ENCODE measurements at regions not wholly inside any gene's neighbourhood (a gene's known extent, or its start where the extent isn't known, plus 50 kb on each side); places are given as distances from the start of the nearest gene placed in this dataset.
A peak's percentile ranks its signal among the peaks of the same experiment; 100 is the strongest.
"Not testable (repeated sequence)": the region's sequence is repeated elsewhere in the genome, so short reads cannot be mapped to it uniquely, and the experiment has no call there.

DNA sequence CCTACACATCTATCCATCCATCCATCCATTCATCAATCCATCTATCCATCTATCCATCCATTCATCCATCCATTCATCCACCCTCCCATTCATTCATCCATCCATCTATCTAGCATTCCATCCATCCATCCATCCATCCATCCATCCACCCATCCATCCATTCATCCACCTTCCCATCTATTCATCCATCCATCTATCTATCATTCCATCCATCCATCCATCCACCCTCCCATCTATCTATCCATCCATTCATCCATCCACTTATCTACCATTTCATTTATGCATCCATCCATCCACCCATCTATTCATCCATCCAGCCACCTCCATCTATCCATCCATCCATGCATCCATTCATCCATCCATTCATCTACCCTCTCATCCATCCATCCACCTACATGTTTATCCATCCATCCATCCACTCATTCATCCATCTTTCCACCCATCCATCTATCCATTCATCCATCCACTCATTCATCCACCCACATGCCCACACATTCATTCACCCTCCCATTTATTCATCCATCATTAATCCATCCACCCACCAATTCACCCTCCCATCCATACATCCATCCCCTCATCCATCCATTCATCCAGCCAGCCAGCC is 258.5 kb downstream of the CRLF2 start:
- no peak for DNase-seq (ENCODE audit: low read depth)
- TF ChIP-seq, protein P1, sequence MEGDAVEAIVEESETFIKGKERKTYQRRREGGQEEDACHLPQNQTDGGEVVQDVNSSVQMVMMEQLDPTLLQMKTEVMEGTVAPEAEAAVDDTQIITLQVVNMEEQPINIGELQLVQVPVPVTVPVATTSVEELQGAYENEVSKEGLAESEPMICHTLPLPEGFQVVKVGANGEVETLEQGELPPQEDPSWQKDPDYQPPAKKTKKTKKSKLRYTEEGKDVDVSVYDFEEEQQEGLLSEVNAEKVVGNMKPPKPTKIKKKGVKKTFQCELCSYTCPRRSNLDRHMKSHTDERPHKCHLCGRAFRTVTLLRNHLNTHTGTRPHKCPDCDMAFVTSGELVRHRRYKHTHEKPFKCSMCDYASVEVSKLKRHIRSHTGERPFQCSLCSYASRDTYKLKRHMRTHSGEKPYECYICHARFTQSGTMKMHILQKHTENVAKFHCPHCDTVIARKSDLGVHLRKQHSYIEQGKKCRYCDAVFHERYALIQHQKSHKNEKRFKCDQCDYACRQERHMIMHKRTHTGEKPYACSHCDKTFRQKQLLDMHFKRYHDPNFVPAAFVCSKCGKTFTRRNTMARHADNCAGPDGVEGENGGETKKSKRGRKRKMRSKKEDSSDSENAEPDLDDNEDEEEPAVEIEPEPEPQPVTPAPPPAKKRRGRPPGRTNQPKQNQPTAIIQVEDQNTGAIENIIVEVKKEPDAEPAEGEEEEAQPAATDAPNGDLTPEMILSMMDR (conservative IDR thresholded peaks at IDR 0.05; ENCODE audit: low read length), result no peak

DNA sequence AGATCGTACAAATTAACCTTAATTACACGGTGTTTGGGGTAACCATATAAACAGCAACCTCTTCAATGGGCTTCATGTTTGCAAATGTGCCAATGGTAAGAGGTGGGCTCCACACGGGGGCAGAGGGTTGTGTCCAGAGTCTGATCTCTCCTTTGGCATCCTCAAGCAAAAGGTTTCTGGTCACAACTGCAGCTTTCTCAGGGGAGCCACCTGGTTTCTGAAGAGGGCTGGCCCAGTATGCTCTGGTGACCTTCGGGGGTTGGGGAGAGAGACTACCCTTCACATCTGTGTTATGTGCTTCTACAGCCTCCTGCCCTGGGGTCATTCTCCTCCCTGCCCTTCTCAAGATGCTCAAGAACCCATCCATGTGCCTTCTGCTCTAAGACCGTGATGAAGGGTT is 259.6 kb downstream of the CRLF2 start:
- no peak for DNase-seq (ENCODE audit: low read depth)
- TF ChIP-seq, protein P1 (conservative IDR thresholded peaks at IDR 0.05; ENCODE audit: low read length), result no peak

More for the DNA sequence above, 258.5 kb downstream of the CRLF2 start:
- H3K4me3 ChIP-seq (ENCODE audit: low read length), result no peak overlapping the region

DNA sequence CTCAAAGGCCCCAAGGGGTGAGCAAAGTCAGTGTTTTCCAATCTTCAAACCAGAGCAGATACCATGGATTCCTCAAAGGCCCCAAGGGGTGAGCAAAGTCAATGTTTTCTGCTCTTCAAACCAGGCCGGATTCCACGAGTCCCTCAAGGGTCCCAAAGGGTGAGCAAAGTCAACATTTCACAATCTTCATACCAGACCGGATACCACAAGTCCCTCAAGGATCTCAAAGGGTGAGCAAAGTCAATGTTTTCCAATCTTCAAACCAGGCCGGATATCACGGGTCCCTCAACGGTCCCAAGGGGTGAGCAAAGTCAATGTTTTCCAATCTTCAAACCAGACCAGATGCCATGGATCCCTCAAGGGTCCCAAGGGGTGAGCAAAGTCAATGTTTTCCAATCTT is 265.2 kb downstream of the CRLF2 start:
- peak; percentile 20 for DNase-seq (ENCODE audit: low read depth)
- H3K4me3 ChIP-seq (ENCODE audit: low read length), result not testable (repeated sequence)

More for the DNA sequence above, 259.6 kb downstream of the CRLF2 start:
- H3K4me3 ChIP-seq (ENCODE audit: low read length), result no peak overlapping the region

DNA sequence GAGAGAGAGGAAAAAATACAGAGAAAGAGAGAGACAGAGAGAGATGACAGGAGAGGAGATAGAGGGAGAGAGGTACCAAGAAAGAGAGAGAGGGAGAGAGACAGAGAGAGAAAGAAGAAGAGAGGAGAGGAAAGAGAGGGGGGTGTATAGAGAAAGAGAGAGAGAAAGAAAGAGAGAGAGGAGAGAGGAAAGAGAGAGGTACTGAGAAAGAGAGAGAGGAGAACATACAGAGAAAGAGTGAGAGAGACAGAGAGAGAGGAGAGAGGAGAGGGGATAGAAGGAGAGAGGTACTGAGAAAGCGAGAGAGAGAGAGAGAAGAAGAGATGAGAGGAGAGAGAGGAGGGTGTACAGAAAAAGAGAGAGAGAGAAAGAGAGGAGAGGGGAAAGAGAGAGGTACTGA is 269.4 kb downstream of the CRLF2 start:
- TF ChIP-seq, protein P1 (conservative IDR thresholded peaks at IDR 0.05; ENCODE audit: low read length), result no peak
- no peak overlapping the region for H3K4me3 ChIP-seq (ENCODE audit: low read length)
- DNase-seq (ENCODE audit: low read depth), result no peak

DNA sequence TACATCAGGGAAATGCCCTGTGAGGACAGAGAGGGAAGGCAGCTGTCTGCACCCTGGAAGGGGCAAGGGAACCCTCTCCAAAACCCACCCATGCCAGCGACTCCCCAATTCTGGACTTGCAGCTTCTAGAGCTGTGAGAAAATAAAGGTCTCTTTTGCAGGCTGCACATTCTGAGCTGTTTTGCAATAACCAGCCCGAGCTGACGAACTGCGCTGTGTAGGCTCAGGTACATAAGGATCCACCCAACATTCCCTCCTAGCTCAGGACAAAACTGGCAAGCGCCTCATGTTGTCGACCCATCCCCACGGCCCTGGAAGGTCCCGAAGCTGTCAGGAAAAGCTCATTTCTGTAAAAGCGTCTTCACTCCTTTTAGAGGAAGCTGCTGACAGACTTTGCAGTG is 271.8 kb downstream of the CRLF2 start:
- TF ChIP-seq, protein P1 (conservative IDR thresholded peaks at IDR 0.05; ENCODE audit: low read length), result no peak
- no peak for DNase-seq (ENCODE audit: low read depth)
- H3K4me3 ChIP-seq (ENCODE audit: low read length), result no peak overlapping the region

DNA sequence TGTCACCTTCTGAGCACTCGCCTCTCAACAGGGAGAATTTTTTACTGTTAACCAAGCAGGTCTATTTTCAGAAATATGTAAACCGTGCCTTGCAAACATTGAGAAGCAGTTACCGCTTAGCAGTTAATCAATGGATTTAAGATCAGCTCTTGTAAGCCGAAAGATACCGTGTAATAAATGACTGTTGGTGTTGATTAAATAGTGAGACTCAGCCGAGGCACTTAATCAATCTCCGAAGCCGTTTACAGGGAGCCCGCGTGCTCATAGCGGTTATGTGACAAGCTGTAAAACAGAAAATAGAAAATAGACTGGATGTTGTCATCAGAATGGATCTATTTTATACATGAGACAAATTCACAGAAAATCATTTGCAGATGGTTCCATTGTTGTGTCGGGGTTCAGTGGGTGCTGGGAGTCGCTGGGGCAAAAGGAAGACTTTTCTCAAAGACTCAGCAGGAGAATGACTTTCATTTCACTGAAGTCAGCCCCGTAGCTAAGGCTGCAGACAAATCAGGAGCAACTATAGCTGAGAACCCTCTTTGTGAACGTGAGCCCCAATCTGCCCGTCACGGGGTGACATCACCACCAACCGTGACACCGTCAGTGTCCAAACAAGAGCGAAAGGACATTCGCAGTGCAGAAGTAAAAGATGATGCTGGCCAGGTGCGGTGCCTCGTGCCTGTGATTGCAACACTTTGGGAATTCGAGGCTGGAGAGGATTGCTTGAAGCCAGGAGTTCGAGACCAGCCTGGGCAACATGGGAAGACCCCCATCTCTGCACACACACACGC is 275.3 kb downstream of the CRLF2 start:
- TF ChIP-seq, protein P1 (conservative IDR thresholded peaks at IDR 0.05; ENCODE audit: low read length), result no peak

DNA sequence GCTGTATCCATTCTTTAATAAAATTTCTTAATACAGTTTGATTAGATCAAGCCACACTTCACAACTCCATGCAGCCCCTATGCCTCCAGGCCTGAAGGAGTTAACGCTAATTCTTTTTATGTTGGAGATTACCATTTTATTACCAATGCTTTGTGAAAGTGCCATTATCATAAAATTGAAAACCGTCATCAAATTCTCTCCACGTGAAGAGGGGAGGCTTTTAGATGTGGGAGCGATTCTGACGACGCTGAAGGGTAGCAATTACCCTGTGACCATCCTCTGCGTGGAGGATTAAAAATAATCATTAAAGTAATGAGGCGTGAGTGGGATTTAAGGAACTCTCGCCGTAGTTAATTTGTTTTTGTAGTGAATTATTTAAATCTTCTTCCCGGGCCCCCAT is 278.8 kb downstream of the CRLF2 start:
- no peak overlapping the region for H3K4me3 ChIP-seq (ENCODE audit: low read length)
- TF ChIP-seq, protein P1 (conservative IDR thresholded peaks at IDR 0.05; ENCODE audit: low read length), result no peak
- DNase-seq (ENCODE audit: low read depth), result no peak

More for the DNA sequence above, 275.3 kb downstream of the CRLF2 start:
- peak; percentile 1 for DNase-seq (ENCODE audit: low read depth)
- no peak overlapping the region; the same call in 1 of the 2 replicates for H3K4me3 ChIP-seq (ENCODE audit: low read length)
